ENCODE measurements at regions not wholly inside any gene's neighbourhood (a gene's known extent, or its start where the extent isn't known, plus 50 kb on each side); places are given as distances from the start of the nearest gene placed in this dataset.
"Not testable (repeated sequence)": the region's sequence is repeated elsewhere in the genome, so short reads cannot be mapped to it uniquely, and the experiment has no call there.

DNA sequence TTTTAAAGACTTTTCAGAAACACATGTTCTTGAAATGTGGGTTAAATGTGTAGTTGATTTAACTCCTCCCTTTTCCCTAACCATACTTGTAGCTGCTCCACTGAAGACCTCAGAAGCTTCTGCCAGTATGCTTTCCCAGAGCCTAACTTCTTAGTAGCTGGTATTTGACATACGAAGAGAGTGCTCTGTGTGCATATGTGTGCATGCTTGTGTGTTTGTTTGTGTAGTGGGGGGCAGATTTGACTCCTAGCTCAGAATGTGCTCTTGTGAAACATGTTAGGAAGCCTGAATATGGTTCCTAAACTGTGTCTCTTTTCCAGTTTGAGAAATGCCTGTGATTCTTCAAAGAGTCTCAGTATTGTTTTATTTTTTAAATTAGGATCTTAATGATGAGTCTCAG is 420.4 kb downstream of the PCNX1 start:
- no peak for DNase-seq (ENCODE audit: low read depth)

DNA sequence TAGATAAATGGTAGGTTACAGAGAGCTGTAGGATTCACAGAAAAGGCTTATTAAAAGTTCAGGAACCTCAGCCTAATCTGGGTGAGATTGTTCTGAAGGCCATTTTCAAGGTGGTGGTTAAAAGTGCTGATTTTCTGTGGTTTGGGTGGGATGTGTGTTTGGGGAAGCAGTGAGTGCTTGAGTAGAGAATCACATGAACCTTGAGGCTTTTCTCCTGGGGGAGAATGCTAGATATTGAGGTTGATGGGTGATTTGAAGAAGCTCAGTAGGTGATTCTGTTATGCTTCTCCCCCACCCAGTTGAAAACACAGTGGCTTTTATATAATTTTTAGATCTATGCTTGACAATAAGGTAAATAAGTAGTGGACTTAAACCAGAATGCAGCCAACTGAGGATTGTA is 420.9 kb downstream of the PCNX1 start:
- DNase-seq (ENCODE audit: low read depth): no peak

DNA sequence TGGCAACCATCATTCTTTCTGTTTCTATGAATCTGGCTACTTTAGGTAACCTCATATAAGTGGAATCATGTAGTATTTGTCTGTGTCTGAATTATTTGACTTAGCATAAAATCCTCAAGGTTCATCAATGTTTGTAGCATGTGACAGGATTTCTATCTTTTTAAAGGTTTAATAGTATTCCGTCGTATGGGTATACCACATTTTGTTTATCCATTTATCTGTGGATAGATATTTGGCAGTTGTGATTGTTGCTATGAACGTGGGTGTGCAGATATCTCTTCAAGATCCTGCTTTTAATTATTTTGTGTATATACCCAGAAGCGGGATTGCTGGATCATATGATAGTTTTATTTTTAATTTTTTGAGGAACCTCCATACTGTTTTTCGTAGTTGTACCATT is 421.7 kb downstream of the PCNX1 start:
- no peak for DNase-seq (ENCODE audit: low read depth)

DNA sequence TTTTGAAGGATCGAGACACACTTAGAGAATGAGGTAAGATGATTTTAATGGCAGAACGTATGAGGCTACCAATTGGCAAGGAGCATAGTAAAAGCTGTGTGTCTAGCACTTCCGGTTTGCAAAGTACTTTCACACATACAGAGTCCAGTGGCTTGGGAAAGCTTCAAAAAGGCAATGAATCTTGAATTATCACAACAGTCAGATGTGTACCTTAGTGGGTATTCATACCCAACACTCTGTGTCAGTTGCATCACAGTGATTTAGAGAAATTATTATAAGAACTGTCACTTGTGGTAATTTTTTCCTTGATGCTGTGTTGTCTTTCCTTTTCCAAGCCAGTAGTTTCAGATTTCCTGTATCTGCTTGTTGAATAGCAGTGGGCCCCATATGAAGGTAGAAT is 424.1 kb downstream of the PCNX1 start:
- no peak for DNase-seq (ENCODE audit: low read depth)

DNA sequence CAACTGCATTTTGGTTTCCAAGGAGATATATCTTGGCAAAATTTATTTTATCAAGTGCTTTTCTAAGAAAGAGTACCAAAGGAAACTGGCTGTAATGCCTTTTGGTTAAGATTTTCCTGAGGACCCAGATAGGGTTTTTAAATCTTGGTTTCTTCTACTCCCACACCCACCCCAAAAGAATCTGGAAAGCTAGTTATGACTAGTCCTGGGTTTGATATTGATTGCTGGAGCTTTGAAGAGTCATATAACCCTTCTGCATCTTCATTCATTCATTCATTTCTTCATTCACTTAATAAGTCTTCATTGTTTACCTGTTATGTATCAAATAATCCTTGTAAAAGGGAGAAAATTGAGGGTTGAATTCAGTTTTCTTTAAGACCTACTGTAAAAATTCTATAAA is 425.2 kb downstream of the PCNX1 start:
- DNase-seq (ENCODE audit: low read depth): no peak

DNA sequence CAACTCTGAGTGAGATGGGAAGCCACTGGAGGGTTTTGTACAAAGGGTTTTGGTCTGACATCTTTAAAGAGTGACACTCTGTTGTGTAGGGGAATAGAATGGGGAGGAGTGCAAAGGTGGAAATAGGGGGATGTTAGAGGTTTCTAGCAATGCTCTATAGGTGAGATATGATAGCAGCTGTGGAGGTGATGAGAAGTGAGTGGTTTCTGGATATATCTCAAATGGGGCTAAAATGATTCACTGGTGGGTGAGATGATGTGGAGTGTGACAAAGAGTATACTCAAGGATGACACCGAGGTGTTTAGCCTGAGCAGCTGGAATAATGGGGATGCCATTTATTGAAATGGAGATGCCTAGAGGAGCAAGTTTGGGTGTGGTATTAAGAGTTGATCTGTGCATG is 426.4 kb downstream of the PCNX1 start:
- DNase-seq (ENCODE audit: low read depth): no peak

DNA sequence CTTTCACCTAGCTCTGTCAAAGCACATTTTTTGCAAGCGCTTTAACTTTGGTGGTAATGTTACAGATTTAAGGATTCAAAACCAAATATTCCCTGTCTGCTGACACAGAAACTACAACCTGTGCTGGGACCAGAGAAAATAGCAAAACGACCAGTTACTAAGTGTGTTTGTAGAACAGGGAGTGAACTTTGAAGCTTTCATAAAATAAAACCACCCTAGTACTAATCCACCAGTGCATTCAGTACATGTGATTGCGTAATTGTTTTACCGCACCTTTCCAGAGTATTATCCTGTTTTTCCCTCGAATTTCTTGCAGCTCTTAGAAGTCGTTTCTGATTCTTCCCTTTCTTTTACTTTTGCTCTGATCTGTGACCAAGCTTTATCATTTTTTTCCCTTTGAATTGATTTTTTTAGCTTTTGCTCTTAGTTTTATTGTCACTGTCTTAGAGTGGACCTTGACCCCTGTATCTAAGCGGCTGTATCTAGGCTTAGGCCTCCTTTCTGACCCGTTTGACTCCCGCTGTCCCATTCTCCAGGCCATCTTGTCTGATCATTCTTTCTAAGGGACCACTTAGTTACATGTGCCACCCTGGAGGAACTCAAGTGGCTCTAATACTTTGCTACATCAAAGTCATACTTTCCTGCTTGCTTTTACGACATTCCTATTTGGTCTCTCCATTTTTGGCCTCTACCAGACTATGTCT is 429.4 kb downstream of the PCNX1 start:
- DNase-seq (ENCODE audit: low read depth): no peak

DNA sequence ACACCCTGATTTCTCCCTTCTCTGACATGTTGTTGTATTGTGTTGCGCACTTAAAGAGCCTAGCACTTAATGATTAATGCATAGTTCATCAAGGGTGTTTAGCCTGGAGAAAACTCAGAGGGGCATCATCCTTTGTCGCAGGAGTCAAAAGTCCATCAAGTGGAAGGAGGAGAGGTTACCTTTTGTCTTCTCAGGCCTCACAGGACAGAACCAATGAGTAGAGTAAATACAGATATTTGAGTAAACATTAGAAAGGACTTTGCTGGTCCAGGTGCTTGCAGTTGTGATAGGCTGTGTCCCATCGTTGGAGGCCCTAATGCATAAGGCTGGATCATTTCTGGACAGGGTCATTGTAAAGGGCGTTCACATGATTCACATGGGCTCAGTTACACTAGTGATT is 430.9 kb downstream of the PCNX1 start:
- DNase-seq (ENCODE audit: low read depth): no peak

DNA sequence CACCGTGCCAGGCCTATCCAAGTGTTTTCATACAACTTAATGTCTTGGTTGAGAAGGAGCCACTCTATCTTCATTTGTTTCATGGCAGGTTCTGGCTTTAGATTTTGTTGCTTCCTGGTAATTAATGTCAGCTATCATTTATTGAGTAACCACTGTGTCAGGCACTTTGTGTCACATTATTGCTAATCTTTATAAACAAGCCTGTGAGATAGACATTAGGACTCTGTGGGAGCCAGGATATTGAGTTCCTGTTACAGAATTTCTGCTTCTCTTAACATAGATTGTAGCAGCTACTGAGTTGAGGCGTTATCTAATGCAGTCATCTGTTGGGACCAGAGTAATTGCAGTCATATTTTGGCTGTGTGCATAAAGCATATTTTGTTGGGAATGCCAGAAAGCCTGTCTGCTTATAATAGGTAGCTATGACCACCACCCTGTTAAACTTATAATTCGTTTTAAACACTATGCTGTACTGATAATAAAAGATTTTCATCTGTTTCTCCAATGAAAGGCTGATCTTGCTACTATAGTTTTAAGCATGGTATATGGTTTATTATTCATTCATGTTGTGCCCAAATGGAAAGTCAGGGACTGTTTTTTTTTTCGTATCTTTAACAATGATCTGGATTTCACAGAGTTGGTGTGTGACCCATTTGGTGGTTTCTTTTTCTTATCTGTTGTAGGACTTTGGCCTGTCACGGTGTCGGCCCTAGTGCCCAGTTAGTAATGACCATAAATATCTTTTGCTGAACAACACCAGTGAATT is 432.6 kb downstream of the PCNX1 start:
- no peak for DNase-seq (ENCODE audit: low read depth)

DNA sequence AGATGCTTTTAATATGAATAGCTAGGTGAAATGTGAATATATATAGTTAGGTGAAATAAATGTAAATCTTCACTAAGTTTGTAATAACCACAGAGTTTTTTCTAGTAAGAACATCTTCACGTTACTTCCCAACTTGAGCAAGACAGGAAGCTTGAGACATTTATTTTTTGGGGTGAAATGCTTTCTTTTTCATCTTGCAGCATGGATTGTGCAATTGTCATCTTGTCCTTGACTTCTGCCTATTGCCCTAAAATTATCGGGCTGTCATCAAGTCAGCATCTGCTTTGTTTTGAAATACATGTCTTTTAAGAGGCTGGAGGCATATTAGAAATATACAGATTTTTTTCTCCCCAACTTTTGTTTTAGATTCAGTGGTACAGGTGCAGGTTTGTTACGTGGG is 433.9 kb downstream of the PCNX1 start:
- DNase-seq (ENCODE audit: low read depth): no peak

DNA sequence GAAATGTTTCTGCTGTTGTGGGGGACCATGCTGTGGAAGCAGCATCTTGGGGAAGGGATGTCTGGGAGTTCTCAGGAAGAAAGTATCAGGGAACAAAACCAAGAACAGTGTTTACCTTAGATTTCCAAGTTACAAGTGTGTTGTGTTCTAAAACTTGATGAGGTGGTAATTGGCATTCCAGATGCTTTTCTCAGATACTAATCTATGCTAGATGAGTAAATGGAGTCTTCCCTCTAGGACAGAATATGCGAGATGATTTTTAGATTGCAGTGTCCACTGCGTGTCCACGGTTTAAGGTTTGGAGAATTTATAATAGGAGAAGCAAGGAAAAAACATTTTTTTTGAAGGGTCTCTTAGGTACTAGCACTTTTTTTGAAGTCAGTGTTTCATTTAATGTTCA is 436.5 kb downstream of the PCNX1 start:
- DNase-seq (ENCODE audit: low read depth): no peak

DNA sequence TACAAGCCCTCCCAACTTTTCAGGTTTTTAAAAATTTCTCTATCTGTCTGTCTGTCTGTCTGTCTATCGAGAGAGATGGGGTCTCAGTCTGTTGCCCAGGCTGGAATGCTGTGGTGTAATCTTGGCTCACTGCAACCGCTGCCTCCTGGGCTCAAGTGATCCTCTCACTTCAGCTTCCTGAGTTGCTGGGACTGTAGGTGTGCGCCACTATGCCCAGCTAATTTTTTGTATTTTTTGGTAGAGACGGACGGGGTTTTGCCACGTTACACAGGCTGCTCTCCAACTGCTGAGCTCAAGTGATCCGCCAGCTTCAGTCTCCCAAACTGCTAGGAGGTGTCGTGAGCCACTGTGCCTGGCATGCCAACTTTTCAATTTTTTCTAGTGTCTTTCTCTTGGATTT is 437.2 kb downstream of the PCNX1 start:
- DNase-seq (ENCODE audit: low read depth): no peak

DNA sequence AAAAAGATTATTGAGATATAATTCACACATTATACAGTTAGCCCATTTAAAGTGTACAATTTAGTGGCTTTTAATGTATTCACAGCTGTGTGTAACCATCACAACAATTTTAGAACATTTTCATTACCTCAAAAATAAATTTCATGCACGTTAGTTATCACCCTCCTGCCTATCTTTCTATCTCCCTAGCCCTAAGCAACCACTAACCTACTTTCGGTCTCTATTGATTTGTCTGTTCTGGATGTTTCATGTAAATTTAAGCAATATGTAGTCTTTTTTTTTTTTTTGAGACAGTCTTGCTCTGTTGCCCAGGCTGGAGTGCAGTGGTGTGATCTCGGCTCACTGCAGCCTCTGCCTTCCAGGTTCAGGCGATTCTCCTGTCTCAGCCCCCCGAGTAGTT is 439.4 kb downstream of the PCNX1 start:
- DNase-seq (ENCODE audit: low read depth): no peak

DNA sequence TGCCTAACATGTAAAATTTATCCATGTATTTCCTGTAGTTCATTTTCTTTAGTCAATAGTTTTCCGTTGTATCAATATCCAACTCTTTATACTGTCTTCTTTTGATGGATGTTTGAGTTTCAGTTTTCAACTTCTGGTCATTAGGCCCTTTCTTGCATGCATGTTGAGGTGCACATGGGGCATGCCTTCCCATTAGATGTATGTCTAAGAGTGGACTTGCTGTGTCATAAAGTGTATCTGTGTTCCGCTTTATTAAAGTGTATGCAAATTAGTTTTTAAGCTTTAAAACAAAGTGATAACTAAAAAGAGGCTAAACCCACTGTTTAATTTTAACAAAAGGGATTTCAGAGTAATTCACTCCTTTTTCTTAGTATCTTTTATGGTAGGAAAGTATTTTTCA is 441.1 kb downstream of the PCNX1 start:
- DNase-seq (ENCODE audit: low read depth): no peak

DNA sequence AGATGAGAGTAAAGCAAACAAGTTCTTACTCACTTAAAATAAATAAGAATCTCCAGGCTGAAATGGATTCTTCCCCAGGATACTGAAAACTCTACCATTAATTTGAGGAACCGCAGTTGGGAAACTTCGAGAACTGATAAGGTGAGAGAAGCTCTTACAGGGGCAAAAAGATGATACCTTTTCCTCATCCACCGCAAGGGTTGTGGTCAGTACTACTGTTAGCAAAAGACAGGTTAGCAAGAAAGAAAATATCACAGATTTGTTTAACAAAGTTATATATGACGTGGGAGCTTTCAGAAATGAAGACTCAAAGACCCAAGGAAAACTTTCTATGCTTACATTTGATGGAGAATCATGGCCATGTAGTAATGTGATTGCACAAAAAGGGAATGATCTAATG is 441.6 kb downstream of the PCNX1 start:
- no peak for DNase-seq (ENCODE audit: low read depth)

DNA sequence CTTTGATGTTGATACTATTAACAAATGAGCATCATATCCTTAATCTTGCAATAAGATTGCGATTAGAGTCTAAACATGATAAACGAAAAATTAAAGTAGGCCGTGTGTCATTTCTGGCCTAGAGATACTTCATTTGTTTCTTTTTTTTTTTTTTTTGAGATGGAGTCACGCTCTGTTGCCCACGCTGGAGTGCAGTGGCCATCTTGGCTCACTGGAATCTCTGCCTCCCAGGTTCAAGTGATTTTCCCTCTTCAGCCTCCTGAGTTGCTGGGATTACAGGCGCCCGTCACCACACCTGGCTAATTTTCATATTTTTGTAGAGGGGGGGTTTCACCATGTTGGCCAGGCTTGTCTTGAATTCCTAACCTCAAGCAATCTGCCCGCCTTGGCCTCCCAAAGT is 446.9 kb downstream of the PCNX1 start:
- DNase-seq (ENCODE audit: low read depth): no peak

DNA sequence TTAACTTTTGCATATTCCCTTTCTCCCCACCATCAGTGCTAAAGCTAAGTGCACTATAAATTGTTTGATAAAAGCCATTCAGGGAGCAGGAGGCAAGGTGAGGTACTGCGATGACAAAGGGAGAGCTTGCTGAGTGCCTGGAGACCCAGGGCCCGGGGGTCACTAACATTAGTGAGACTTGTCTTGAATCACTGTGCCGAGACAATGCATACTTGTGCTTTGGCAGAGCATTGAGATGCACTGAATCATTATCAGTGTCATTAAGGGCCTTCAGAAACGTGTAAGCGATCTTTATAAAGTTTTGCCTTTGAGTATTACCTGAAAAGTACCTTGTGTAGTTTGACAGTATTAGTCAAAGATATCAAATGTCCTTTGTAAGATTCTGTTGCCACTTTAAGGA is 447.5 kb downstream of the PCNX1 start:
- DNase-seq (ENCODE audit: low read depth): no peak

DNA sequence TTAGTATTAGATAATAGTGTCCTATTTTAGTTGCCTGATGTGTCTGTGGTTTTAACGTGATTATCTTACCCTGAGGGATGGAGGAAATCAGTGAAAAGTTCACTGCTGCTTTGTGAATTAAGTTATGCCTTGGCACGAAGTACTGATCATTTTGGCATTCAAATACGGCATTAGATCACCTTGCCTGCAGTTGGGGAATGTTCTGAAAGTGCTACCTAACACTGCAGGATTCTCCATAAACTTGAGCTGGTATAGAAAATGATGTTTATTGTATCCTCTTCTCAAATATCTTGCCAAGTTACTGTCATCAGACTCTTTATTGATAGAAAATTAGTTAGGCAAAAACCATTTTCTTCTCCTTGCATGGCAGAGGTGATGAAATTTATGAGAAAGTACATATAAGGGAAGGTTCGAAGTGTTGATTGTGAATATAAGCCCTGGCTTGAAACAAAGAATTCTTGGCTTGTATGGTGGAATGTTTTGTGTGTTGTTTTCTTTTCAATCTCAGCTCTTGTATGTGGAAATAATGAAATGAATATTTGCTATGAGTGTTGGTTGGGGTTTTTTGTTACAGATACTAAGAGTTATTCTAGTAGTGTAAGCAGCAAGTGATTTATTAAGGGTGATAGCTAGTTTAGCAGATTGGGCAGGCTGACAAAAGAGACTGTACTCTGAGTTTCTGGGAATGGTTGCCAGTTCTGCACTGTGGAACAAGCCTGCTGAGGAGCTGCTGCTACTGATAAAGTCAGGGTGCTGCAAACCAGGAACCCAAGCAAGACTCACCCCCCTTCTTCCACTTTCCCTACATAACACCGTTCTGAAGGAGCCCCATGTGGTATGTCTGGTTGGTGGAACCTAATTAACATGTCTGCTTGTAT is 448.3 kb downstream of the PCNX1 start:
- DNase-seq (ENCODE audit: low read depth): peak; percentile 49

DNA sequence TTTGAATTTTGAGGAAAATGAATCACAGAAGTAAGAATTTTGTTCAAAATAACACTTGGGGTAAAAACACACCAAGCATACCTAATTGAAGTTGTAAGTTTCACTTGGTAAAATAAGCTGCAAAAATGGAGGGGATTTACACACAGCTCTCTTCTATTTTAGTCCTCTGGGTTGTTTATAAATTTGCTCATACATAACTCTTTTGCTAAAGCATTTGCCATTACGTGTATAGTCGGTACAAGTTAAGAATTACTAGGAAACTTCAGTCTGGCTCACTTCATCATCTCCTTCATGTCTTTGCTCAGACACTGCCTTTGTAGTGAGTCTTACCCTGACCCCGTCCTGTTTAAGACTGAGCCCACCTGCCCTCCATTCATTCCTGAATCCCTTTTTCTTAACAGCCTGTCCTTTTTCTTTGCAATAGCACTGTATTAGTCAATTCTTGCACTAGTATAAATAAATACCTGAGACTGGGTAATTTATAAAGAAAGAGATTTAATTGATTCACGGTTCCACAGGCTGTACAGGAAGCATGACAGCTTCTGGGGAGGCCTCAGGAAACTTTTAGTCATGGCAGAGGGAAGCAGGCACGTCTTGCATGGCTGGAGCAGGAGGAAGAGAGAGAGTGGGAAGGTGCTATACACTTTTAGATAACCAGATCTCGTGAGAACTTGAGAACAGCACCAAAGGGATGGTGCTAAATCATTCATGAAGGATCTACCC is 451.1 kb downstream of the PCNX1 start:
- DNase-seq (ENCODE audit: low read depth): no peak

DNA sequence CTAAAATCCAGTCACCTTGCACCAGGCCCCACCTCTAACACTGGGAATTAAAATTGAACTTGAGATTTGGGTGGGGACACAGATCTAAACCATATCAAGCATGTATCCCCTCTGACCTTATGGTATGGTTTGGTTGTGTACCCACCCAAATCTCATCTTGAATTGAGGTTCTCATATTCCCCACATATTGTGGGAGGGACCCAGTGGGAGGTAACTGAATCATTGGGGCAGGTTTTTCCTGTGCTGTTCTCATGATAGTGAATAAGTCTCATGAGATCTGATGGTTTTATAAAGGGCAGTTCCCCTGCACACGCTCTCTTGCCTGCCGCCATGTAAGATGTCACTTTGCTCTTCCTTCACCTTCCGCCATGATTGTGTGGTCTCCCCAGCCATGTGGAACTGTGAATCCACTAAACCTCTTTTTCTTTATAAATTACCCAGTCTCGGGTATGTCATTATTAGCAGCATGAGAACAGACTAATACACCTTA is 451.7 kb downstream of the PCNX1 start:
- DNase-seq (ENCODE audit: low read depth): not testable (repeated sequence)

DNA sequence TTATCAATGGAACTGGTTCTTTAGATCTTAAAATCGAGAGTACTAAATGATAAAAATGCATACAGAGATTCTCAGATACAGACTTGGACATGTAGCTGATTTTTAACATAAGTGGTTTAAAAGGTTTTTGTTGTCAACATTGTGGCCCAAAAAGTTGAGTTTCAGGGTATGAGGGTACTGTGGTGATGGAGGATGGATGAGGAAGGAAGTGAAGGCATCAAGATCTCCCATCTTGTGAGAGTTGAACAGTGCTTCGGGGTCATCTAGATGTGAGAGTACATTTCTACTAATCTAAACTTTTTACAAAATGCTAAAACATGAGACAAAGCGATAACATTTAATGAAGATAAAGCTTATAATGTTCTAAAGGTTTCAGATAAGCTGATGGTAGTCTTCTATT is 452.6 kb downstream of the PCNX1 start:
- no peak for DNase-seq (ENCODE audit: low read depth)

DNA sequence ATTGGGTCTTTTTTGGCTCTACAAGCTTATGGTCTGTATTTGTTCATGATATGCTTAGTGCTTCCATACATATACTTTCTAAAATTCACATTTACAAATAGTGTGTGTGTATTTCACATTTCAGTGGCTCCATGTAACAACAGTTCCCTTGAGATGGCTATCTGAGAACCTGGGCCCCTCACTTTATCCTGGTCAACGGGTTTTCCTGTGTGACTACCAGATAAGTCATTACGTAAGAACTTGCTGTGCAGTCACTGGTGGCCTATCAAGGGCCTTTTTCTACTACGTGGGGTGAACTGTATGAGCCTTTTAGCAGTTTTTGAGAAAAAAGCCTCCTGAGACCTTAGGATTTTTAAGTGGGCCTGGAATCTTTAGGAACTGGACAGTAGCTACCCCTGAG is 454.1 kb downstream of the PCNX1 start:
- DNase-seq (ENCODE audit: low read depth): no peak
